HepG2 (cell line): ENCODE measurements at regions not wholly inside any gene's neighbourhood (a gene's known extent, or its start where the extent isn't known, plus 50 kb on each side); places are given as distances from the start of the nearest gene placed in this dataset.

Experiments
- ATAC-seq: fragments of 200-7000 bp; cut with Tn5 transposase; 3 replicates; pipeline ENCODE4 v1.9.1; 2020; ENCODE audit warnings: mild to moderate bottlenecking, moderate library complexity
- BruUV-seq: library from RNA; stranded (reverse); fragments of 400-500 nt; replicated peaks from 2 replicates; lab custom pipeline; 2021; lab: Mats Ljungman, UMichigan
- CTCF ChIA-PET: fragments of 300-600 bp; formaldehyde crosslinking; extraction: SDS; loops from one replicate; lab custom pipeline; 2021; ENCODE audit warnings: low total read pairs, inconsistent platforms, low intra/inter-chr PET ratio; lab: Yijun Ruan, JAX
- POLR2A ChIA-PET: fragments of 350-600 bp; sonication (Branson Sonifier 250); formaldehyde crosslinking; loops from one replicate; lab custom pipeline; 2020; ENCODE audit warnings: antibody characterized with exemption, inconsistent platforms; lab: Yijun Ruan, JAX
- DNase-seq: peaks from one replicate; pipeline ENCODE4 v3.0.0-alpha.2; 2015; ENCODE audit warnings: low spot score
- FAIRE-seq: peaks from 3 replicates; lab custom pipeline; 2011; peaks lifted over from hg19 to GRCh38; lab: Jason Lieb, UNC
- H2AFZ ChIP-seq: one replicate; pipeline ENCODE4 v1.6.1; 2011; ENCODE audit warnings: low read length, inconsistent platforms
- H3K27ac ChIP-seq: fragments of 300-600 bp; 3 replicates; pipeline ENCODE4 v1.8.0; 2011; ENCODE audit warnings: mixed run types, mild to moderate bottlenecking, mixed read lengths, low read length, inconsistent platforms; ENCODE audit not compliant: insufficient read depth; ENCODE audit errors: extremely low read length
- H3K27me3 ChIP-seq, 2 experiments: fragments of 200-600 bp in 1 of 2; 2 replicates in 1 of 2; 3 replicates in 1 of 2; pipeline versions ENCODE4 v1.6.0 to v1.8.0; 2011; ENCODE audit warnings: low read length in 2 of 2, mild to moderate bottlenecking in 2 of 2, moderate library complexity in 2 of 2, inconsistent platforms in 1 of 2; ENCODE audit not compliant: insufficient read depth in 2 of 2, control insufficient read depth in 1 of 2
- H3K36me3 ChIP-seq, 2 experiments: fragments of 200-600 bp in 1 of 2; replicated peaks in 1 of 2; 2 replicates in 1 of 2; 3 replicates in 1 of 2; pipeline versions ENCODE4 v1.5.1 to v1.8.0; 2011; ENCODE audit warnings: low read length in 2 of 2, inconsistent platforms in 1 of 2; ENCODE audit not compliant: insufficient read depth in 2 of 2, control insufficient read depth in 1 of 2
- H3K4me1 ChIP-seq: 2 replicates; pipeline ENCODE4 v1.5.1; 2012; ENCODE audit warnings: low read length, inconsistent platforms; ENCODE audit not compliant: insufficient read depth
- H3K4me2 ChIP-seq: 2 replicates; pipeline ENCODE4 v1.6.0; 2011; ENCODE audit warnings: low read depth, low read length, inconsistent platforms
- H3K4me3 ChIP-seq, 3 experiments: fragments of 200-600 bp in 1 of 3; sonication (generic), shearing (Covaris generic) in 1 of 3; replicated peaks in 1 of 3; 2 replicates each; pipeline ENCODE4 v1.5.1; 2011 to 2016; ENCODE audit warnings: low read length in 3 of 3, inconsistent platforms in 2 of 3, low read depth in 2 of 3, mild to moderate bottlenecking in 2 of 3, control low read depth in 1 of 3, mixed read lengths in 1 of 3; ENCODE audit not compliant: insufficient read depth in 1 of 3
- H3K79me2 ChIP-seq: one replicate; pipeline ENCODE4 v1.6.1; 2011; ENCODE audit warnings: low read length, inconsistent platforms; ENCODE audit not compliant: insufficient read depth
- H3K9ac ChIP-seq: 2 replicates; pipeline ENCODE4 v1.6.0; 2011; ENCODE audit warnings: mild to moderate bottlenecking, low read depth, low read length, inconsistent platforms; ENCODE audit not compliant: insufficient read depth
- H3K9me3 ChIP-seq: 2 replicates; pipeline ENCODE4 v1.5.1; 2012; ENCODE audit warnings: mild to moderate bottlenecking, low read length
- H4K20me1 ChIP-seq: 2 replicates; pipeline ENCODE4 v1.6.0; 2011; ENCODE audit warnings: inconsistent platforms, mild to moderate bottlenecking, low read length, moderate library complexity; ENCODE audit not compliant: insufficient read depth
- ELF4 ChIP-seq: sonication (generic); formaldehyde crosslinking; IDR thresholded peaks from 2 replicates; pipeline ENCODE4 v1.5.0; 2020; ENCODE audit warnings: missing genetic modification reagents, mild to moderate bottlenecking, moderate library complexity, borderline replicate concordance
- KDM3A ChIP-seq: IDR thresholded peaks from 2 replicates; pipeline ENCODE4 v1.6.1; 2018; ENCODE audit warnings: low read depth, missing compliant biosample characterization
- MLLT10 ChIP-seq: sonication (generic); formaldehyde crosslinking; IDR thresholded peaks from 2 replicates; pipeline ENCODE4 v1.4.0; 2020; ENCODE audit warnings: missing genetic modification reagents
- TEAD2 ChIP-seq: sonication (generic); formaldehyde crosslinking; IDR thresholded peaks from 2 replicates; pipeline ENCODE4 v1.9.0; 2021; ENCODE audit warnings: missing genetic modification reagents
- TSC22D2 ChIP-seq: sonication (generic); formaldehyde crosslinking; IDR thresholded peaks from 2 replicates; pipeline ENCODE4 v1.5.1; 2020; ENCODE audit warnings: missing genetic modification reagents, mild to moderate bottlenecking, borderline replicate concordance
- ZMYM4 ChIP-seq: sonication (generic); formaldehyde crosslinking; IDR thresholded peaks from 2 replicates; pipeline ENCODE4 v1.8.1; 2023; ENCODE audit warnings: mild to moderate bottlenecking, missing genetic modification reagents
- ZNF747 ChIP-seq: sonication (generic); formaldehyde crosslinking; IDR thresholded peaks from 2 replicates; pipeline ENCODE4 v1.8.1; 2023; ENCODE audit warnings: missing genetic modification reagents, mild to moderate bottlenecking, borderline replicate concordance
- ZNF776 ChIP-seq: sonication (generic); formaldehyde crosslinking; IDR thresholded peaks from 2 replicates; pipeline ENCODE4 v1.4.0; 2020; ENCODE audit warnings: mild to moderate bottlenecking, missing genetic modification reagents
- WGBS: methylation state at CpG from one replicate; pipeline ENCODE4 v1.1.6; 2017; ENCODE audit warnings: low lambda C conversion rate; 5-methylcytosine and 5-hydroxymethylcytosine counted together
- in situ Hi-C: cut with HindIII; loops from 2 replicates; pipeline ENCODE4 v1.10.0; 2017; ENCODE audit warnings: low pct_unique_long_range_greater_than_20kb; ENCODE audit not compliant: extremely low pct_ligation_motif_present
- intact Hi-C: fragments of 100-400 bp; cut with micrococcal nuclease; formaldehyde crosslinking; loops from one replicate; pipeline ENCODE4 v1.10.0; 2022; ENCODE audit not compliant: unreplicated experiment
- TF ChIP-seq, protein P1 (sequence below): IDR thresholded peaks from 2 replicates; pipeline ENCODE4 v1.6.1; 2016; ENCODE audit warnings: missing biosample characterization, missing genetic modification reagents, low read depth
- TF ChIP-seq, protein P2 (sequence below): sonication (generic); formaldehyde crosslinking; IDR thresholded peaks from 2 replicates; pipeline ENCODE4 v1.4.0; 2020; ENCODE audit warnings: missing genetic modification reagents
- TF ChIP-seq, protein P3 (sequence below): sonication (generic); formaldehyde crosslinking; IDR thresholded peaks from 2 replicates; pipeline ENCODE4 v1.4.0; 2020; ENCODE audit warnings: missing genetic modification reagents, low read depth, mild to moderate bottlenecking, borderline replicate concordance
- TF ChIP-seq, protein P4 (sequence below): sonication (generic); formaldehyde crosslinking; IDR thresholded peaks from 2 replicates; pipeline ENCODE4 v1.4.0; 2020; ENCODE audit warnings: missing genetic modification reagents, mild to moderate bottlenecking, borderline replicate concordance

DNA sequence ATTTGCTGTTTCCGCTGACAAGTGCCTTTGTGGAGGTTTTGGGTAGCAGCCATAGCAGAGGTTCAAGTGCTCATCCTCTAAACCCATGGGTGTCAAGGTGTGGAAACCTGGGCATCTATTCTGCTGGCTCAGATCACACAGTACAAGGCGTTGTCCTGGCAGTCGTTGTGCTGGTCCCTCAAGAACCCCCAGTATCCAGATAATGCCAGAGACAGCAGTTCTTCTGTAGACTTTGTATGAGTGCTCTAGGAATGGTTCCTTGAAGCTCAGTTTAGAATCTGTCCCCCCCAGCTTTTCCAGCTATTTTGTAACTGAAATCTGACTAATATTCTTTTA, 655.7 kb upstream of the MAP3K7 start:
- 0% methylated on average over 3 of the region's 3 CpGs for WGBS
- no peaks in the 10 kb centered on the region for H3K4me1 ChIP-seq
- no peak overlapping the region for H2AFZ ChIP-seq
- H3K27ac ChIP-seq = no peak overlapping the region
- no peak overlapping the region for H3K4me3 ChIP-seq
- no peak overlapping the region for H3K9ac ChIP-seq
- no peak overlapping the region for H3K4me2 ChIP-seq
- H3K9me3 ChIP-seq = no peaks in the 10 kb centered on the region
- POLR2A ChIA-PET = no interaction called here
- intact Hi-C loops = no loop called here
- ATAC-seq = no peak
- no peaks in the 10 kb centered on the region for H3K79me2 ChIP-seq
- DNase-seq = no peak
- no peaks in the 10 kb centered on the region for H3K36me3 ChIP-seq
- no peak for TF ChIP-seq ZNF747 (CRISPR knock-in tag)
- TF ChIP-seq ELF4 (CRISPR knock-in tag) = no peak
- TF ChIP-seq, protein P1, sequence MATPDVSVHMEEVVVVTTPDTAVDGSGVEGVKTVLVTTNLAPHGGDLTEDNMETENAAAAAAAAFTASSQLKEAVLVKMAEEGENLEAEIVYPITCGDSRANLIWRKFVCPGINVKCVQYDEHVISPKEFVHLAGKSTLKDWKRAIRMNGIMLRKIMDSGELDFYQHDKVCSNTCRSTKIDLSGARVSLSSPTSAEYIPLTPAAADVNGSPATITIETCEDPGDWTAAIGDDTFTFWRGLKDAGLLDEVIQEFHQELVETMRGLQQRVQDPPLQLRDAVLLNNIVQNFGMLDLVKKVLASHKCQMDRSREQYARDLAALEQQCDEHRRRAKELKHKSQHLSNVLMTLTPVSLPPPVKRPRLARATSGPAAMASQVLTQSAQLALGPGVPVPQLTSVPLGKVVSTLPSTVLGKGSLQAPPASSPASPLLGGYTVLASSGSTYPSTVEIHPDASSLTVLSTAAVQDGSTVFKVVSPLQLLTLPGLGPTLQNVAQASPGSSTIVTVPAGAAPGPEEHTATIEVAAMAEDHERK = no peak
- TF ChIP-seq ZMYM4 = no peak
- TF ChIP-seq TSC22D2 (CRISPR knock-in tag) = no peak
- no peak for TF ChIP-seq ZNF776 (CRISPR knock-in tag)
- TF ChIP-seq, all 625 proteins: peak for 0
- CTCF ChIA-PET = no interaction called here
- in situ Hi-C loops = no loop called here
- Histone ChIP-seq H3K27me3 (no peaks in the 10 kb centered on the region), H4K20me1 (no peaks in the 10 kb centered on the region)
- BruUV-seq = no TSS peak
- FAIRE-seq = no peak

DNA sequence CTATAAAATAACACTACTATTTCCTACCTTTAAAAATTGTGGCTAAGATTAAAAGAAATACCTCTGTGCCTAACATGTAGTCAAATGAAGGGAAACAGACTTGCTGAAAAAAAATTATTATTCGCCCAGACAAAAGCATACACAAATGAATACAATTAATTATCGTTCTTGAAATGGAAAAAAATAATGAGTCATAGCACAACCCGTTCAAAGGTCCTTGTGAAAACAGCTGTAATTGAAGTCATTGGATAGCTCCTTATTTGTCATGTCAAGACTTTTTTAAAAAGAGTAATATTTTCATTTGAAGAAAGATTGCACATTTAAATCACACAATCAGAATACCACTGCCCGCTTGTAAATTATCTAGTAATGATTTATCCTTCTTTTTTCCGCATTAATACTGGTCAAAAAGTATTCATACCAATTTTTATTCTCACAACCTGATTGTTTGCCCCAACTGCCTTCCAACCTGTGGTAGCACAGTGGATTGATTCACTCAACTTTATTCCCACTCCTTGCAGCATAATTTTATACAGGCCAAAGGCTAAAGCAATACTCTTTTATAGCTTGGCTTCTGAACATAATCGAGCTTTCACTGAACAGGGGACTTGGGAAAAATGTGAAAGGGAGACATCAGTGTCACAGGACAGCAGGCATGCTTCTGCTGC, 655.2 kb upstream of the MAP3K7 start:
- H3K9ac ChIP-seq = no peak overlapping the region
- no peak overlapping the region for H3K4me3 ChIP-seq
- H3K4me1 ChIP-seq = no peaks in the 10 kb centered on the region
- ChIA-PET CTCF (no interaction called here), POLR2A (no interaction called here)
- H3K27me3 ChIP-seq = no peaks in the 10 kb centered on the region
- under 1% methylated on average over 6 of the region's 6 CpGs for WGBS
- no peaks in the 10 kb centered on the region for H3K9me3 ChIP-seq
- H3K79me2 ChIP-seq = no peaks in the 10 kb centered on the region
- H2AFZ ChIP-seq = no peak overlapping the region
- TF ChIP-seq, protein P2, sequence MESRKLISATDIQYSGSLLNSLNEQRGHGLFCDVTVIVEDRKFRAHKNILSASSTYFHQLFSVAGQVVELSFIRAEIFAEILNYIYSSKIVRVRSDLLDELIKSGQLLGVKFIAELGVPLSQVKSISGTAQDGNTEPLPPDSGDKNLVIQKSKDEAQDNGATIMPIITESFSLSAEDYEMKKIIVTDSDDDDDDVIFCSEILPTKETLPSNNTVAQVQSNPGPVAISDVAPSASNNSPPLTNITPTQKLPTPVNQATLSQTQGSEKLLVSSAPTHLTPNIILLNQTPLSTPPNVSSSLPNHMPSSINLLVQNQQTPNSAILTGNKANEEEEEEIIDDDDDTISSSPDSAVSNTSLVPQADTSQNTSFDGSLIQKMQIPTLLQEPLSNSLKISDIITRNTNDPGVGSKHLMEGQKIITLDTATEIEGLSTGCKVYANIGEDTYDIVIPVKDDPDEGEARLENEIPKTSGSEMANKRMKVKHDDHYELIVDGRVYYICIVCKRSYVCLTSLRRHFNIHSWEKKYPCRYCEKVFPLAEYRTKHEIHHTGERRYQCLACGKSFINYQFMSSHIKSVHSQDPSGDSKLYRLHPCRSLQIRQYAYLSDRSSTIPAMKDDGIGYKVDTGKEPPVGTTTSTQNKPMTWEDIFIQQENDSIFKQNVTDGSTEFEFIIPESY = no peak
- no peak for TF ChIP-seq MLLT10 (CRISPR knock-in tag)
- TF ChIP-seq, protein P3, sequence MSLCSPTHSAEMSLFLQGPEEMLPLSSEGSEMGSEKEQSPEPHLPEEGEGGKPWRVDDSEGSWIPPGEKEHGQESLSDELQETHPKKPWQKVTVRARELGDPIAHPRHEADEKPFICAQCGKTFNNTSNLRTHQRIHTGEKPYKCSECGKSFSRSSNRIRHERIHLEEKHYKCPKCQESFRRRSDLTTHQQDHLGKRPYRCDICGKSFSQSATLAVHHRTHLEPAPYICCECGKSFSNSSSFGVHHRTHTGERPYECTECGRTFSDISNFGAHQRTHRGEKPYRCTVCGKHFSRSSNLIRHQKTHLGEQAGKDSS (CRISPR knock-in tag) = no peak
- TF ChIP-seq TEAD2 (CRISPR knock-in tag) = no peak
- TF ChIP-seq KDM3A (CRISPR knock-in tag) = no peak
- TF ChIP-seq, protein P4, sequence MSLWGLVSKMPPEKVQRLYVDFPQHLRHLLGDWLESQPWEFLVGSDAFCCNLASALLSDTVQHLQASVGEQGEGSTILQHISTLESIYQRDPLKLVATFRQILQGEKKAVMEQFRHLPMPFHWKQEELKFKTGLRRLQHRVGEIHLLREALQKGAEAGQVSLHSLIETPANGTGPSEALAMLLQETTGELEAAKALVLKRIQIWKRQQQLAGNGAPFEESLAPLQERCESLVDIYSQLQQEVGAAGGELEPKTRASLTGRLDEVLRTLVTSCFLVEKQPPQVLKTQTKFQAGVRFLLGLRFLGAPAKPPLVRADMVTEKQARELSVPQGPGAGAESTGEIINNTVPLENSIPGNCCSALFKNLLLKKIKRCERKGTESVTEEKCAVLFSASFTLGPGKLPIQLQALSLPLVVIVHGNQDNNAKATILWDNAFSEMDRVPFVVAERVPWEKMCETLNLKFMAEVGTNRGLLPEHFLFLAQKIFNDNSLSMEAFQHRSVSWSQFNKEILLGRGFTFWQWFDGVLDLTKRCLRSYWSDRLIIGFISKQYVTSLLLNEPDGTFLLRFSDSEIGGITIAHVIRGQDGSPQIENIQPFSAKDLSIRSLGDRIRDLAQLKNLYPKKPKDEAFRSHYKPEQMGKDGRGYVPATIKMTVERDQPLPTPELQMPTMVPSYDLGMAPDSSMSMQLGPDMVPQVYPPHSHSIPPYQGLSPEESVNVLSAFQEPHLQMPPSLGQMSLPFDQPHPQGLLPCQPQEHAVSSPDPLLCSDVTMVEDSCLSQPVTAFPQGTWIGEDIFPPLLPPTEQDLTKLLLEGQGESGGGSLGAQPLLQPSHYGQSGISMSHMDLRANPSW (CRISPR knock-in tag) = no peak
- no peak overlapping the region for H3K4me2 ChIP-seq
- FAIRE-seq (no peak), ATAC-seq (no peak), DNase-seq (no peak)
- intact Hi-C loops = no loop called here
- no peaks in the 10 kb centered on the region for H3K36me3 ChIP-seq
- no peaks in the 10 kb centered on the region for H4K20me1 ChIP-seq
- no peak overlapping the region for H3K27ac ChIP-seq
- BruUV-seq = no TSS peak
- in situ Hi-C loops = no loop called here
